ENCODE measurements at regions not wholly inside any gene's neighbourhood (a gene's known extent, or its start where the extent isn't known, plus 50 kb on each side); places are given as distances from the start of the nearest gene placed in this dataset.

- CTCF ChIA-PET: no interaction called here
- BruUV-seq (replicated peaks): no TSS peak
- H3K4me3 ChIP-seq: no peak overlapping the region
- H3K27me3 ChIP-seq (ENCODE audit: insufficient read depth, low read depth): no peaks in the 10 kb centered on the region
- no peak overlapping the region for H2AFZ ChIP-seq
- intact Hi-C loops (cut with micrococcal nuclease; ENCODE audit: unreplicated experiment): loop anchor here (5.0 kb wide), 1 partner anchor 1138 kb away; no protein-coding TSS in a partner anchor
- no peaks in the 10 kb centered on the region for H4K20me1 ChIP-seq (ENCODE audit: insufficient read depth)
- H3K27ac ChIP-seq: no peak overlapping the region
- POLR2A ChIA-PET (ENCODE audit: unreplicated experiment): no interaction called here
- no peaks in the 10 kb centered on the region for H3K79me2 ChIP-seq (ENCODE audit: low read depth)
- no peaks in the 10 kb centered on the region for H3K4me1 ChIP-seq (replicated peaks; ENCODE audit: insufficient read depth)
- H3F3A ChIP-seq (ENCODE audit: insufficient read depth, low read depth): no peaks in the 10 kb centered on the region
- DNase-seq: no peak
- H3K9me2 ChIP-seq (ENCODE audit: insufficient read depth): 0 out of 2 replicates have a peak, but pooled peaks cover 4% of the 10 kb centered on the region
- H3K9me3 ChIP-seq (ENCODE audit: insufficient read depth, low read depth): no peaks in the 10 kb centered on the region
- H3K4me2 ChIP-seq: no peak overlapping the region
- TF ChIP-seq, protein P1, sequence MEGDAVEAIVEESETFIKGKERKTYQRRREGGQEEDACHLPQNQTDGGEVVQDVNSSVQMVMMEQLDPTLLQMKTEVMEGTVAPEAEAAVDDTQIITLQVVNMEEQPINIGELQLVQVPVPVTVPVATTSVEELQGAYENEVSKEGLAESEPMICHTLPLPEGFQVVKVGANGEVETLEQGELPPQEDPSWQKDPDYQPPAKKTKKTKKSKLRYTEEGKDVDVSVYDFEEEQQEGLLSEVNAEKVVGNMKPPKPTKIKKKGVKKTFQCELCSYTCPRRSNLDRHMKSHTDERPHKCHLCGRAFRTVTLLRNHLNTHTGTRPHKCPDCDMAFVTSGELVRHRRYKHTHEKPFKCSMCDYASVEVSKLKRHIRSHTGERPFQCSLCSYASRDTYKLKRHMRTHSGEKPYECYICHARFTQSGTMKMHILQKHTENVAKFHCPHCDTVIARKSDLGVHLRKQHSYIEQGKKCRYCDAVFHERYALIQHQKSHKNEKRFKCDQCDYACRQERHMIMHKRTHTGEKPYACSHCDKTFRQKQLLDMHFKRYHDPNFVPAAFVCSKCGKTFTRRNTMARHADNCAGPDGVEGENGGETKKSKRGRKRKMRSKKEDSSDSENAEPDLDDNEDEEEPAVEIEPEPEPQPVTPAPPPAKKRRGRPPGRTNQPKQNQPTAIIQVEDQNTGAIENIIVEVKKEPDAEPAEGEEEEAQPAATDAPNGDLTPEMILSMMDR (conservative IDR thresholded peaks at IDR 0.05): no peak
- no peaks in the 10 kb centered on the region for H3K36me3 ChIP-seq (ENCODE audit: low read depth)
Measured at GRCh38 chr1:194394676-194395075, 1208.3 kb upstream of the B3GALT2 start.

DNA sequence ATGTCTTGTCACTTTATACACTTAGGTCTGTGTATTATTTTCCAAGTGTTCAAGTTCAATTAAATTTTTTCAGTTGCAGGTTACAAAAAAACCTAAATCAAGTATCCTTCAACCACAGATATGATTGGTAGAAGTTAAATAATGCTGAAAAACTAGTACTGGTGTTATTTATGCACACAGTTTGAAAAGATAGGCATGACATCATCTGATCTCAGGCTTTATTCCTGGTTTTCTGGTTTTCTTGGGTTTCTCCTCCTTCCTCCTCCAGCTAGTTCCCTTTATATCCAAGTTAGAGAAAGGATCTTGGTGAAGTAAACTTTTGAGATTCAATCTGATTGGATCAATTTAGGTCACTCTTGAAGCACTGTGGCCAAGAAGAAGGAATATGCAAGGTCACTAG, 1201.1 kb upstream of the B3GALT2 start:
- ChIA-PET POLR2A (ENCODE audit: unreplicated experiment) (no interaction called here), CTCF (no interaction called here)
- Histone ChIP-seq H3K9me3 (ENCODE audit: insufficient read depth, low read depth) (no peaks in the 10 kb centered on the region), H3K4me1 (replicated peaks; ENCODE audit: insufficient read depth) (no peaks in the 10 kb centered on the region), H3K79me2 (ENCODE audit: low read depth) (no peaks in the 10 kb centered on the region), H2AFZ (no peak overlapping the region), H3K9me2 (ENCODE audit: insufficient read depth) (0 out of 2 replicates have a peak, but pooled peaks cover 4% of the 10 kb centered on the region), H3K4me3 (no peak overlapping the region), H3K27ac (no peak overlapping the region), H3K36me3 (ENCODE audit: low read depth) (no peaks in the 10 kb centered on the region), H3K27me3 (ENCODE audit: insufficient read depth, low read depth) (no peaks in the 10 kb centered on the region), H3F3A (ENCODE audit: insufficient read depth, low read depth) (no peaks in the 10 kb centered on the region), H3K4me2 (peak overlapping the region; percentile 28; the same call in 1 of the 2 replicates), H4K20me1 (ENCODE audit: insufficient read depth) (no peaks in the 10 kb centered on the region)
- no TSS peak for BruUV-seq (replicated peaks)
- no peak for TF ChIP-seq EZH2 (IDR thresholded peaks at IDR 0.05; ENCODE audit: low read depth)
- TF ChIP-seq, protein P1 (conservative IDR thresholded peaks at IDR 0.05): no peak
- DNase-seq: no peak
- intact Hi-C loops (cut with micrococcal nuclease; ENCODE audit: unreplicated experiment): no loop called here

DNA sequence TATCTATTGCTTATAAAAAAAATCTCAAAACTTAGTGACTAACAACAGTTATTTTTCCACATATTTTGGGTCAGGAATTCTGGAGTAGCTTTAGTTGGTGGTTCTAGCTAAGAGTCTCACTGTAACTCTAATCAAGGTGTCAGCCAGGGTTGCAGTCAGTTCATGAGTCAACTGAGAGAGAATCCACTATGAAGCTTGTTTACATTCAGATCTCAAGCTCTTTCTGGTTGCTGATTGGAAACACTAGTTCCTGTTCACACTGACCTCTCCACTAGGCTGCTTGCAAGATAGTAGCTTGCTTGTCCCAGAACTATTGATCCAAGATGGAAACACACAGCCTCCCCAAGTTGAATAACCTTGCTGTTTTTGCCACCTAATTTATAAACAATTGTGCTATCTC, 1192.1 kb upstream of the B3GALT2 start:
- no TSS peak for BruUV-seq (replicated peaks)
- ChIA-PET CTCF (no interaction called here), POLR2A (ENCODE audit: unreplicated experiment) (no interaction called here)
- Histone ChIP-seq H3K9me2 (ENCODE audit: insufficient read depth) (no peaks in the 10 kb centered on the region), H3K36me3 (ENCODE audit: low read depth) (no peaks in the 10 kb centered on the region), H3K27me3 (ENCODE audit: insufficient read depth, low read depth) (no peaks in the 10 kb centered on the region), H3K9me3 (ENCODE audit: insufficient read depth, low read depth) (no peaks in the 10 kb centered on the region), H3K4me3 (no peak overlapping the region), H3K4me2 (no peak overlapping the region), H3K79me2 (ENCODE audit: low read depth) (no peaks in the 10 kb centered on the region), H4K20me1 (ENCODE audit: insufficient read depth) (no peaks in the 10 kb centered on the region), H3K4me1 (replicated peaks; ENCODE audit: insufficient read depth) (no peaks in the 10 kb centered on the region), H2AFZ (no peak overlapping the region), H3K27ac (no peak overlapping the region), H3F3A (ENCODE audit: insufficient read depth, low read depth) (no peaks in the 10 kb centered on the region)
- TF ChIP-seq, protein P1 (conservative IDR thresholded peaks at IDR 0.05): no peak
- no peak for TF ChIP-seq EZH2 (IDR thresholded peaks at IDR 0.05; ENCODE audit: low read depth)
- intact Hi-C loops (cut with micrococcal nuclease; ENCODE audit: unreplicated experiment): no loop called here
- DNase-seq: no peak

Measured in PC-9 (cell line).